GM12891 (cell line): ENCODE measurements at regions not wholly inside any gene's neighbourhood (a gene's known extent, or its start where the extent isn't known, plus 50 kb on each side); places are given as distances from the start of the nearest gene placed in this dataset.

ENCODE experiments used
- PAX5 ChIP-seq: IDR thresholded peaks from 2 replicates; pipeline ENCODE4 v1.6.1; 2011; ENCODE audit warnings: low read length, moderate library complexity, mild to moderate bottlenecking; ENCODE audit not compliant: insufficient read depth, severe bottlenecking
- SPI1 ChIP-seq: IDR thresholded peaks from 2 replicates; pipeline ENCODE4 v1.6.1; 2011; ENCODE audit warnings: low read depth, low read length, control low read depth
- TAF1 ChIP-seq: IDR thresholded peaks from 2 replicates; pipeline ENCODE4 v1.6.1; 2011; ENCODE audit warnings: low read depth, low read length, control low read depth

DNA sequence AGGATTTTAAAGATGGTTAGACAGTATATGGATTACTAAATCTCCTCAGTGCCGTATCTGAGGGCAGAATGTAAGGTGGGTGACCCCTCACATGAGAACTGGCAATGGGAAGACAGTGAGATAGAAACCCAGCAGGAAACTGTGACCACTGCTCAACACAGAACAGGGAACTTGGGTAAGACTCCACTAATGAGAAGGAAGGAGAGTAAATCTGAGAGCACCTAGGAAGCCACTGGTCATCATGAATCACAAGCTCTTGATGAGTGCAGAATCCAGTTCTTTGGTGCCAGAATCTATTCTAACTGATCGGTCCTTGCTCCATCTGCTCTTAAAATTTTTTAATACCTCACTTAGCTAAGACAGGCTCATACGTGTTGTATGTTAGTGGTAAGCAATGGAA lies 261.8 kb downstream of the KLF12 start:
- TF ChIP-seq PAX5 (no peak), SPI1 (no peak), TAF1 (no peak)
